K562 (cell line): ENCODE measurements at regions not wholly inside any gene's neighbourhood (a gene's known extent, or its start where the extent isn't known, plus 50 kb on each side); places are given as distances from the start of the nearest gene placed in this dataset.

Experiments used
- ATAC-seq: fragments of 200-7000 bp; cut with Tn5 transposase; 3 replicates; pipeline ENCODE4 v1.9.1; 2020; ENCODE audit warnings: moderate library complexity
- BruUV-seq: library from RNA; stranded (reverse); fragments of 400-500 nt; replicated peaks from 2 replicates; lab custom pipeline; 2021; lab: Mats Ljungman, UMichigan
- CTCF ChIA-PET: fragments of 300-600 bp; formaldehyde crosslinking; extraction: SDS; loops from one replicate; lab custom pipeline; 2021; ENCODE audit warnings: low intra/inter-chr PET ratio; lab: Yijun Ruan, JAX
- POLR2A ChIA-PET: fragments of 300-600, 350-650 bp; sonication (Branson Sonifier 250); formaldehyde crosslinking; extraction: SDS; loops from one replicate; lab custom pipeline; 2021; ENCODE audit warnings: antibody characterized with exemption, inconsistent platforms; lab: Yijun Ruan, JAX
- DNase-seq, 4 experiments: peaks; one replicate each; pipeline versions ENCODE4 v3.0.0 to v3.0.0-alpha.2; 2011 to 2018; ENCODE audit warnings: low spot score in 3 of 4, mixed read lengths in 3 of 4; ENCODE audit errors: extremely low read depth in 1 of 4
- FAIRE-seq: peaks from 2 replicates; lab custom pipeline; 2011; peaks lifted over from hg19 to GRCh38; lab: Jason Lieb, UNC
- H2AFZ ChIP-seq: 2 replicates; pipeline ENCODE4 v1.6.0; 2011; ENCODE audit warnings: low read depth, low read length, control low read depth, inconsistent platforms
- H3K27ac ChIP-seq: fragments of 200-600 bp; 3 replicates; pipeline ENCODE4 v1.8.0; 2011; ENCODE audit warnings: low read depth, mild to moderate bottlenecking, control low read depth, inconsistent platforms, low read length, moderate library complexity, mixed read lengths; ENCODE audit errors: extremely low read depth
- H3K27me3 ChIP-seq, 2 experiments: fragments of 300-600 bp in 1 of 2; 2 replicates in 1 of 2; 3 replicates in 1 of 2; pipeline versions ENCODE4 v1.6.0 to v1.8.0; 2011; ENCODE audit warnings: inconsistent platforms in 2 of 2, low read length in 2 of 2, mild to moderate bottlenecking in 1 of 2, mixed read lengths in 1 of 2, moderate library complexity in 1 of 2; ENCODE audit not compliant: control insufficient read depth in 2 of 2, insufficient read depth in 2 of 2
- H3K36me3 ChIP-seq: fragments of 300-600 bp; 3 replicates; pipeline ENCODE4 v1.8.0; 2011; ENCODE audit warnings: mild to moderate bottlenecking, low read length, inconsistent platforms; ENCODE audit not compliant: control insufficient read depth, insufficient read depth
- H3K4me1 ChIP-seq, 2 experiments: fragments of 200-600 bp in 1 of 2; replicated peaks in 1 of 2; 2 replicates in 1 of 2; 3 replicates in 1 of 2; pipeline versions ENCODE4 v1.5.1 to v1.8.0; 2011; ENCODE audit warnings: inconsistent platforms in 2 of 2, low read length in 2 of 2, mild to moderate bottlenecking in 1 of 2, mixed read lengths in 1 of 2, moderate library complexity in 1 of 2; ENCODE audit not compliant: control insufficient read depth in 2 of 2, insufficient read depth in 2 of 2
- H3K4me2 ChIP-seq: 2 replicates; pipeline ENCODE4 v1.6.1; 2011; ENCODE audit warnings: low read length, control low read depth, inconsistent platforms, mixed read lengths; ENCODE audit not compliant: insufficient read depth
- H3K4me3 ChIP-seq: fragments of 200-600 bp; sonication (generic), shearing (Covaris generic); 2 replicates; pipeline ENCODE4 v1.5.1; 2016; ENCODE audit warnings: control low read depth, inconsistent platforms
- H3K79me2 ChIP-seq: fragments of 200-600 bp; 3 replicates; pipeline ENCODE4 v1.8.0; 2011; ENCODE audit warnings: low read length, inconsistent platforms; ENCODE audit not compliant: control insufficient read depth, insufficient read depth
- H3K9ac ChIP-seq, 2 experiments: 2 replicates each; pipeline versions ENCODE4 v1.6.0 to v1.6.1; 2011; ENCODE audit warnings: low read depth in 2 of 2, low read length in 2 of 2, control low read depth in 1 of 2, inconsistent platforms in 1 of 2, mild to moderate bottlenecking in 1 of 2, mixed read lengths in 1 of 2; ENCODE audit not compliant: insufficient read depth in 1 of 2
- H3K9me1 ChIP-seq: one replicate; pipeline ENCODE4 v1.6.0; 2011; ENCODE audit warnings: inconsistent platforms, mild to moderate bottlenecking, low read length, moderate library complexity; ENCODE audit not compliant: control insufficient read depth, insufficient read depth
- H3K9me3 ChIP-seq: replicated peaks from 2 replicates; pipeline ENCODE4 v1.5.1; 2011; ENCODE audit warnings: low read depth, low read length, inconsistent platforms; ENCODE audit not compliant: control insufficient read depth, insufficient read depth
- H4K20me1 ChIP-seq: replicated peaks from 2 replicates; pipeline ENCODE4 v1.6.1; 2011; ENCODE audit warnings: low read length, inconsistent platforms, mixed read lengths; ENCODE audit not compliant: control insufficient read depth, insufficient read depth
- AFF1 ChIP-seq, 2 experiments: fragments of 450-650 bp; IDR thresholded peaks; 2 replicates each; pipeline ENCODE4 v1.6.1; 2018; ENCODE audit warnings: mild to moderate bottlenecking in 2 of 2, low read depth in 1 of 2; ENCODE audit not compliant: partially characterized antibody in 2 of 2
- AFF4 ChIP-seq: sonication (generic); formaldehyde crosslinking; IDR thresholded peaks from 2 replicates; pipeline ENCODE4 v1.8.0; 2023; ENCODE audit warnings: mild to moderate bottlenecking, missing genetic modification reagents
- CEBPG ChIP-seq, 3 experiments: fragments of 200-800 bp in 1 of 3; sonication (Bioruptor generic) in 1 of 3; sonication (generic) in 1 of 3; formaldehyde crosslinking in 1 of 3; IDR thresholded peaks in 2 of 3; conservative IDR thresholded peaks in 1 of 3; 2 replicates each; pipeline versions ENCODE4 v1.6.1 to v1.8.0; 2016 to 2022; ENCODE audit warnings: missing compliant biosample characterization in 2 of 3, missing genetic modification characterization in 2 of 3, mild to moderate bottlenecking in 1 of 3, missing genetic modification reagents in 1 of 3
- DMBX1 ChIP-seq: fragments of 250-450 bp; sonication (Bioruptor Pico); IDR thresholded peaks from 2 replicates; pipeline ENCODE4 v1.8.0; 2022; ENCODE audit warnings: inconsistent platforms, mild to moderate bottlenecking, moderate library complexity, borderline replicate concordance
- GABPA ChIP-seq: fragments of 200-800 bp; sonication (Bioruptor generic); conservative IDR thresholded peaks from 2 replicates; pipeline ENCODE4 v1.6.1; 2016; ENCODE audit warnings: low read depth, missing genetic modification characterization, missing compliant biosample characterization
- GABPB2 ChIP-seq: fragments of 250-450 bp; sonication (Bioruptor Pico); conservative IDR thresholded peaks from 2 replicates; pipeline ENCODE4 v1.5.1; 2021; ENCODE audit warnings: mild to moderate bottlenecking
- GATAD2A ChIP-seq: fragments of 450-650 bp; IDR thresholded peaks from 2 replicates; pipeline ENCODE4 v1.6.1; 2017
- KDM1A ChIP-seq, 2 experiments: fragments of 450-650 bp; IDR thresholded peaks; 2 replicates each; pipeline ENCODE4 v1.6.1; 2016; ENCODE audit warnings: mild to moderate bottlenecking in 2 of 2
- MAFK ChIP-seq: IDR thresholded peaks from 2 replicates; pipeline ENCODE4 v1.6.1; 2011; ENCODE audit warnings: low read length, improper control_type of control experiment
- RNF2 ChIP-seq: sonication (generic); IDR thresholded peaks from 2 replicates; pipeline ENCODE4 v1.6.1; 2016
- SMAD4 ChIP-seq: fragments of 250-450 bp; sonication (Bioruptor Pico); conservative IDR thresholded peaks from 2 replicates; pipeline ENCODE4 v1.8.0; 2021; ENCODE audit warnings: inconsistent platforms, mild to moderate bottlenecking, moderate library complexity
- SMARCA4 ChIP-seq: fragments of 450-650 bp; IDR thresholded peaks from 2 replicates; pipeline ENCODE4 v1.6.1; 2016
- SNRNP70 ChIP-seq: fragments of 200-400 bp; formaldehyde crosslinking; optimal IDR thresholded peaks from 2 replicates; pipeline ENCODE3; 2017; ENCODE audit warnings: low read depth, low read length
- ZNF184 ChIP-seq: sonication (generic); formaldehyde crosslinking; IDR thresholded peaks from 2 replicates; pipeline ENCODE4 v1.5.0; 2020; ENCODE audit warnings: missing genetic modification reagents
- ZNF639 ChIP-seq, 2 experiments: fragments of 200-800 bp in 1 of 2; sonication (Bioruptor generic) in 1 of 2; sonication (generic) in 1 of 2; formaldehyde crosslinking in 1 of 2; IDR thresholded peaks in 1 of 2; conservative IDR thresholded peaks in 1 of 2; 2 replicates each; pipeline versions ENCODE4 v1.5.0 to v1.6.1; 2016 to 2020; ENCODE audit warnings: missing compliant biosample characterization in 1 of 2, missing genetic modification characterization in 1 of 2, missing genetic modification reagents in 1 of 2
- in situ Hi-C: fragments of 300-500 bp; cut with MboI; formaldehyde crosslinking; loops from 4 replicates; pipeline ENCODE4 v1.15.0; 2018; ENCODE audit warnings: inconsistent platforms, mixed read lengths
- intact Hi-C: fragments of 100-400 bp; cut with micrococcal nuclease; formaldehyde crosslinking; loops from 2 replicates; pipeline ENCODE4 v1.14.2; 2022

GRCh38 chr1:95181096-95181495, 52.9 kb upstream of the RWDD3 start:
- Histone ChIP-seq H2AFZ (no peak overlapping the region), H3K27ac (no peak overlapping the region), H3K79me2 (no peaks in the 10 kb centered on the region), H3K4me2 (no peak overlapping the region), H3K9me3 (no peaks in the 10 kb centered on the region), H3K27me3 (no peaks in the 10 kb centered on the region), H3K4me1 (peaks cover 14 to 20% of the 10 kb centered on the region in 2 experiments; a peak in 4 of 5 replicates), H3K36me3 (peaks cover 9% of the 10 kb centered on the region; the same call in 2 of the 3 replicates), H4K20me1 (no peaks in the 10 kb centered on the region), H3K9me1 (no peaks in the 10 kb centered on the region), H3K4me3 (no peak overlapping the region), H3K9ac (no peak overlapping the region)
- ChIA-PET POLR2A (no interaction called here), CTCF (no interaction called here)
- BruUV-seq: no TSS peak
- intact Hi-C loops (no loop called here), in situ Hi-C loops (no loop called here)
- no peak for DNase-seq
- ATAC-seq: no peak
- no peak for FAIRE-seq
- no peak for TF ChIP-seq AFF1 (IDR thresholded peaks at IDR 0.05; ENCODE audit: low read depth in 1 of 2, partially characterized antibody in 2 of 2)
- no peak for TF ChIP-seq AFF4 (CRISPR knock-in tag)
- no peak for TF ChIP-seq CEBPG (CRISPR knock-in tag; IDR thresholded peaks at IDR 0.05)
- no peak for TF ChIP-seq CEBPG (tag; conservative IDR thresholded peaks at IDR 0.05 in 1 of 2, IDR thresholded peaks at IDR 0.05 in 1 of 2)
- no peak for TF ChIP-seq GABPB2 (CRISPR knock-in tag)
- no peak for TF ChIP-seq ZNF184 (CRISPR knock-in tag)
- no peak for TF ChIP-seq DMBX1 (CRISPR knock-in tag)
- no peak for TF ChIP-seq SMARCA4
- TF ChIP-seq KDM1A (IDR thresholded peaks at IDR 0.05): no peak
- no peak for TF ChIP-seq SMAD4 (CRISPR knock-in tag)
- TF ChIP-seq RNF2: no peak
- no peak for TF ChIP-seq GABPA
- no peak for TF ChIP-seq SNRNP70
- TF ChIP-seq GATAD2A: no peak
- TF ChIP-seq ZNF639 (CRISPR knock-in tag; conservative IDR thresholded peaks at IDR 0.05 in 1 of 2, IDR thresholded peaks at IDR 0.05 in 1 of 2): no peak
- no peak for TF ChIP-seq MAFK
